ENCODE measurements at regions not wholly inside any gene's neighbourhood (a gene's known extent, or its start where the extent isn't known, plus 50 kb on each side); places are given as distances from the start of the nearest gene placed in this dataset.
"Not testable (repeated sequence)": the region's sequence is repeated elsewhere in the genome, so short reads cannot be mapped to it uniquely, and the experiment has no call there.

DNA sequence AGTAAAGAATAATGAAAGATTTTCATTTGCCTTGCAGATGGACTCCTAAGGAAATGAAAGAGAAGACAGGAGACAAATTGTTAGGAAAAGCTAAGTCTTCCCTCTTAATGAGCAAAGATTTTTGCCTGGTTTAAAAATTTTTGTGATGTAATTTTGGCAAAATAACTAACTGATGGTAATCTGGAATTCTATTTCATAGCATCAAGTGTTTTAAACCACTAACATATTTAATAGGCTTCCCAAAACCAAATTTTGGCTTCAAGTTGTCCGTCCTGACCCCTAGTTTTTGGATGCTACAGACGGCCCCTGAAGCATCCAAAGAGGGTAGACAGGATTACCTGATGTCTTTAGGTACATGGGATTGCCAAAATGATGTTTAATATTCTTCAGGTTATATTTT lies 124.3 kb downstream of the TPBG start:
- TF ChIP-seq ZFX (IDR thresholded peaks at IDR 0.05), result no peak
- TF ChIP-seq, protein P1, sequence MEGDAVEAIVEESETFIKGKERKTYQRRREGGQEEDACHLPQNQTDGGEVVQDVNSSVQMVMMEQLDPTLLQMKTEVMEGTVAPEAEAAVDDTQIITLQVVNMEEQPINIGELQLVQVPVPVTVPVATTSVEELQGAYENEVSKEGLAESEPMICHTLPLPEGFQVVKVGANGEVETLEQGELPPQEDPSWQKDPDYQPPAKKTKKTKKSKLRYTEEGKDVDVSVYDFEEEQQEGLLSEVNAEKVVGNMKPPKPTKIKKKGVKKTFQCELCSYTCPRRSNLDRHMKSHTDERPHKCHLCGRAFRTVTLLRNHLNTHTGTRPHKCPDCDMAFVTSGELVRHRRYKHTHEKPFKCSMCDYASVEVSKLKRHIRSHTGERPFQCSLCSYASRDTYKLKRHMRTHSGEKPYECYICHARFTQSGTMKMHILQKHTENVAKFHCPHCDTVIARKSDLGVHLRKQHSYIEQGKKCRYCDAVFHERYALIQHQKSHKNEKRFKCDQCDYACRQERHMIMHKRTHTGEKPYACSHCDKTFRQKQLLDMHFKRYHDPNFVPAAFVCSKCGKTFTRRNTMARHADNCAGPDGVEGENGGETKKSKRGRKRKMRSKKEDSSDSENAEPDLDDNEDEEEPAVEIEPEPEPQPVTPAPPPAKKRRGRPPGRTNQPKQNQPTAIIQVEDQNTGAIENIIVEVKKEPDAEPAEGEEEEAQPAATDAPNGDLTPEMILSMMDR (conservative IDR thresholded peaks at IDR 0.05), result no peak
- no peak overlapping the region for H3K27ac ChIP-seq

GRCh38 chr6:82488403-82488802 lies 124.8 kb downstream of the TPBG start:
- H3K27ac ChIP-seq, result no peak overlapping the region
- TF ChIP-seq, protein P1 (conservative IDR thresholded peaks at IDR 0.05), result no peak
- TF ChIP-seq ZFX (IDR thresholded peaks at IDR 0.05), result no peak

DNA sequence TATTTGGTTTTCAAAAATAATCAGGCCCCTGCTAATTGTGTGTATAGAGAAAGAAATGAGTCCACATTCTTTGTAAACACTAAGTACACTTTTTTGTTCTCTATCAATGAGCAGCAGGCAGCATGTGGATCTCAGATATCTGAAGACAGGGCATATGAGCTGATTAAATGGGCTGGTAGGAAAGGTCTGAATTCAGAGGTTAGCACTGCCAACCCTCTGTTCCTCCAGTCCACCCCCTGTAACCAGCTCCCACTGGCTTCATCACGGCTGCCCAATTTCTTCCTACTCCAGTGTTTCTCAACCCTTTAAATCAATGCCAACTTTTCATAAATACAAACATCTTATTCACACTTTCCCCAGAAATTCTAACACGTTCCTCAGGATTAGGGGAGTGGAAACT lies 128.5 kb downstream of the TPBG start:
- TF ChIP-seq, protein P1 (conservative IDR thresholded peaks at IDR 0.05), result no peak
- TF ChIP-seq ZFX (IDR thresholded peaks at IDR 0.05), result no peak
- no peak overlapping the region for H3K27ac ChIP-seq

DNA sequence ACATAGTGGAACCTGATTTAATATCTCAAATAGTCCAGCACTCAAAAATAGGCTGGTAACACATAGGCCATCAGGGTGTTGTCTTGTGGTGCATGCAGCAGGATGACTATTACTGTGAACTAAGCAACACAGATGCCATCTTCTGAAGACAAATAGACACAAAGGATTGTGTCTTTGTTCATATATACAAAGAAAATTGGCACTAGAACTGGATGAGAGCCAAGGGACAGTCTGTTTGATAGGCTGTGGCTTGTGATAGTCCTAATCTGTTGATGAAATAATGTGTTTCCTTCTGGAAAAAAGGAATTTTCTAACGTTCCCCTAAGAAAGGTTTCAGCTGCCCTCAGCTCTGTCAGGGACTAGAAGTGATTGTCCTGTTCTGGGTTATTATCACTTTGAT lies 129.8 kb downstream of the TPBG start:
- no peak overlapping the region for H3K27ac ChIP-seq
- TF ChIP-seq, protein P1 (conservative IDR thresholded peaks at IDR 0.05), result no peak
- no peak for TF ChIP-seq ZFX (IDR thresholded peaks at IDR 0.05)

- H3K27ac ChIP-seq, result no peak overlapping the region
- TF ChIP-seq ZFX (IDR thresholded peaks at IDR 0.05), result no peak
- TF ChIP-seq, protein P1 (conservative IDR thresholded peaks at IDR 0.05), result no peak
Observed at GRCh38 chr6:82494367-82494766, 130.8 kb downstream of the TPBG start.

GRCh38 chr6:82501901-82502300 lies 138.3 kb downstream of the TPBG start:
- H3K27ac ChIP-seq, result not testable (repeated sequence)

DNA sequence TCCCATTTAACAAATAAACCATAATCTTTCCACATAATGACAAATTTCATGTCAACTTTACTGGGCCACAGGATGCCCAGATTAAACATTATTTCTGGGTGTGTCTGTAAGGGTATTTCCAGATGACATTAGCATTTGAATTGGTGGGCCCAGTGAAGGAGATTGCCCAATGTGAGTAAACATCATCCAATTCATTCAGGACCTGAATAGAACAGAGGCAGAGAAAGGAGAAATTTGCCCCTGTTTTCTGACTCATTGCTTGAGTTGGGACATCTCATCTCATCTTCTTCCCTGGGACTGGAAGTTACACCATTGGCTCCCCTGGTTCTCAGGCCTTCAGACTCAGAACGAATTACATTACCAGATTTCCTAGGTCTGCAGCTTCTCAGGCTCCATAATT lies 142.9 kb downstream of the TPBG start:
- H3K27ac ChIP-seq, result no peak overlapping the region
- TF ChIP-seq ZFX (IDR thresholded peaks at IDR 0.05), result no peak
- TF ChIP-seq, protein P1 (conservative IDR thresholded peaks at IDR 0.05), result no peak

GRCh38 chr6:82507112-82507511 lies 143.5 kb downstream of the TPBG start:
- no peak for TF ChIP-seq ZFX (IDR thresholded peaks at IDR 0.05)
- TF ChIP-seq, protein P1 (conservative IDR thresholded peaks at IDR 0.05), result no peak
- H3K27ac ChIP-seq, result no peak overlapping the region

Measured in C4-2B (cell line).